ENCODE measurements at regions not wholly inside any gene's neighbourhood (a gene's known extent, or its start where the extent isn't known, plus 50 kb on each side); places are given as distances from the start of the nearest gene placed in this dataset.

DNA sequence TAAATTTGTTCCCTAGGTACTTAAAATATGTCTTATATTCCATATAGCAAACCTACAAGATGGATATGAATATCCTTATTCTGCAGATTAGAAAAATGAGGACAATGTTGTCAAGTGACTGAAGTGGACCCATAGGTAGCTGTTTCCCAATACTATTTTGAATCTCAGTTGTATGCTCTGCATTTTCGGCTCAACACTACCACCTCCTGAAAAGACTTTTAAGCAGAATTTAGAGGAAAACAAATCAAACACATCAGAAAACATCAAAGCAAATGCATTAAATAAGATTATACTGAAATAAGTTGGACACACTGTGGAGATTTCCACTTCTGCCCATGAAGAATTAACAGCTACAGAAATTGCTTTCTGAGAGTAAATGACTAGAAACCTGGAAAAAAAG lies 488.7 kb downstream of the TRIML1 start:
- H3K4me3 ChIP-seq (ENCODE audit: low read depth, low read length): no peak overlapping the region
- TF ChIP-seq, protein P1, sequence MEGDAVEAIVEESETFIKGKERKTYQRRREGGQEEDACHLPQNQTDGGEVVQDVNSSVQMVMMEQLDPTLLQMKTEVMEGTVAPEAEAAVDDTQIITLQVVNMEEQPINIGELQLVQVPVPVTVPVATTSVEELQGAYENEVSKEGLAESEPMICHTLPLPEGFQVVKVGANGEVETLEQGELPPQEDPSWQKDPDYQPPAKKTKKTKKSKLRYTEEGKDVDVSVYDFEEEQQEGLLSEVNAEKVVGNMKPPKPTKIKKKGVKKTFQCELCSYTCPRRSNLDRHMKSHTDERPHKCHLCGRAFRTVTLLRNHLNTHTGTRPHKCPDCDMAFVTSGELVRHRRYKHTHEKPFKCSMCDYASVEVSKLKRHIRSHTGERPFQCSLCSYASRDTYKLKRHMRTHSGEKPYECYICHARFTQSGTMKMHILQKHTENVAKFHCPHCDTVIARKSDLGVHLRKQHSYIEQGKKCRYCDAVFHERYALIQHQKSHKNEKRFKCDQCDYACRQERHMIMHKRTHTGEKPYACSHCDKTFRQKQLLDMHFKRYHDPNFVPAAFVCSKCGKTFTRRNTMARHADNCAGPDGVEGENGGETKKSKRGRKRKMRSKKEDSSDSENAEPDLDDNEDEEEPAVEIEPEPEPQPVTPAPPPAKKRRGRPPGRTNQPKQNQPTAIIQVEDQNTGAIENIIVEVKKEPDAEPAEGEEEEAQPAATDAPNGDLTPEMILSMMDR (IDR thresholded peaks at IDR 0.05; ENCODE audit: borderline replicate concordance, insufficient read depth, low read depth, low read length): no peak

DNA sequence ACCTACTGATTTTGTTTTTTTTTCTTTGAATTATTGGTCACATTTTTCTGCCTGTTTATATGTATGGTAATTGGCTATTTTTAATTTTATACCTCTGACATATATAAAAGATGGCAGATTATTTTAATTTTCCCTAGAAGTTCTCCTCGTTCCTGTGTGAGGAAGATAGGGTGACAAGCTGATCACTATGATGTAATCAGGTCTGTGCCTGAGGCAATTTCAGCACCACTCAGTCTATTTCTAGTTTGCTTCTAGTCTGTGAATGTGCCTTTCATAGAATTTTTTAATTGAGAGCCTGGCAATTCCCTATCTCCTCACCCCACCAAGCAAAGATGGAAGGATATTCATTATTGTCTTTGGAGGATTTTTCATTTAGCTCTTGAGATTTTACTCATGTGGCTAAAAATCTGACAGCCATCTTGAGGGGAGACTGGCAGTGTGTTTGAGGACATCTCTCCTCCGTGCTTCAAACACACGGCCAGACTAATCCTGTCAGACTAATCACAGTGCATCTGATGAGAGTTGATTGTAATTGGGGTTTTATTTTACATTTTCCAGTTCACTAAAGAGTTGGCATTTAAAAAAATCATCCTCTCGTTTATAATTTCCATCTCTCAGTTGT lies 500.3 kb downstream of the TRIML1 start:
- TF ChIP-seq, protein P1 (IDR thresholded peaks at IDR 0.05; ENCODE audit: borderline replicate concordance, insufficient read depth, low read depth, low read length): no peak
- H3K4me3 ChIP-seq (ENCODE audit: low read depth, low read length): no peak overlapping the region

DNA sequence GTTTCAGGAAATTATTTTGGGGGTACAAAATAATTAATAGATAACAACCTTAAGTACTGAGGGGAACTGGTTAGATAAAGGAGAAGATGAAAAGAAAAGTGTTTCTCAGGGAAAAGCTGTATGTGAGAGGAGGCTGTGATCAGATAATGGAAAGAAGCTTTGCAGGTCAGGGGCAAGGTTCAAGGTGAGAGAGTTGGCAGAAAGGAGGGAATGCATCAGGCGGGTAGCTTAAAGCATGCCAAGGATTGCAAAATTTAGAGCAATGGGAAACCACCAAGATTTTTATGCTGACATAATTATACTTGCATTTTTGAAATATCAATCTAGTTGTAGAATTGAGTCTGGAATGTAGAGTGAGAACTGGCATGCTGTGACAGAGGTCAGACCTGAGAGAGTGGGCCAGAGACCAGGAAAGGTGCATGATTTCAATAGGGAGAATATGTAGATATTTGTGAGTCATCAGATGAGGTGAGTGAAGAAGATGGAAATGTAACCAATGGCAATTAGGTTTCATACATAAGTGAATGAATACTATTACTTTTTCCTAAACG lies 508.7 kb downstream of the TRIML1 start:
- TF ChIP-seq, protein P1 (IDR thresholded peaks at IDR 0.05; ENCODE audit: borderline replicate concordance, insufficient read depth, low read depth, low read length): no peak
- H3K4me3 ChIP-seq (ENCODE audit: low read depth, low read length): no peak overlapping the region

DNA sequence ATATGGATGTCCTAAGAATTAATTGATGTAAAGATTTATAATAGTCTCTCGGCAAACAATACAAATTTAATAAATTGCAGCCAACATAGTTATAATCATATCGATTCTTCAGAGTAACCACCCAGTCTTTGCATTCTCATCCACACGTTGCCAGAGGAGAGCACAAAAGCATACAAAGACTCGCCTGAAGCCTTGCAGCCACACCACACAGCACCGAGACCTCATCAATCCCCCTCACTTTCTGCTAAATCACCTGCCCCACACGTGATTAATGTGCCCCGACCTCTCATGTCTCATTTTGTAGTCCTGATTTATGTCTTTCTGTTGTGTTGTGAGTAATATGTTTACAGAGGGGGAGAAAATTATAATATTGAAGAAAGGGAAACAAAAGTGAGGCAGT lies 510.4 kb downstream of the TRIML1 start:
- TF ChIP-seq, protein P1 (IDR thresholded peaks at IDR 0.05; ENCODE audit: borderline replicate concordance, insufficient read depth, low read depth, low read length): no peak
- no peak overlapping the region for H3K4me3 ChIP-seq (ENCODE audit: low read depth, low read length)

GRCh38 chr4:188650516-188650915 lies 511.3 kb downstream of the TRIML1 start:
- TF ChIP-seq, protein P1 (IDR thresholded peaks at IDR 0.05; ENCODE audit: borderline replicate concordance, insufficient read depth, low read depth, low read length): no peak
- H3K4me3 ChIP-seq (ENCODE audit: low read depth, low read length): no peak overlapping the region

DNA sequence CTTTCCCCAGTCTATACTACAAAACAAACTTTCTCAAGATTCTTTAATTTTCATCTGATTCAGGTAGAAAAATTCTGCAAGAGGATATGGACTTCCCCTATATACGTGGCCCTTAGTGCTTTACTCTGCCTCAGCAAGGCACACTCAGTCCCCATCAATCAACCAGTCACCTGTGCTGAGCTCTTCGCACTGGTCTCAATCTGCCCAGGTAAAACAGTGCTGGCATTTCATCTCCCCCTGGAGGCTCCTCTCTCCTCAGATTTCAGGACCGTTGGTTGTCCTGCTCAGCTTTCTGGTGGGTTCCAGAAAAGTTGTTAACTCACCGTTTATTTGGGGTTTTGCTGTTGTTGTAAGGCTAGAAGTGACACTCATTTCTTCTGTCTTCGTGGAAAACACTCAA lies 518.1 kb downstream of the TRIML1 start:
- TF ChIP-seq, protein P1 (IDR thresholded peaks at IDR 0.05; ENCODE audit: borderline replicate concordance, insufficient read depth, low read depth, low read length): no peak
- H3K4me3 ChIP-seq (ENCODE audit: low read depth, low read length): no peak overlapping the region

- H3K4me3 ChIP-seq (ENCODE audit: low read depth, low read length): no peak overlapping the region
- TF ChIP-seq, protein P1 (IDR thresholded peaks at IDR 0.05; ENCODE audit: borderline replicate concordance, insufficient read depth, low read depth, low read length): no peak
Measured at GRCh38 chr4:188658958-188659522, 519.8 kb downstream of the TRIML1 start.

All from GM12875 (cell line).